ENCODE measurements at regions not wholly inside any gene's neighbourhood (a gene's known extent, or its start where the extent isn't known, plus 50 kb on each side); places are given as distances from the start of the nearest gene placed in this dataset.

- no peak for TF ChIP-seq EZH2 (IDR thresholded peaks at IDR 0.05; ENCODE audit: borderline replicate concordance, low read length)
- no peak for TF ChIP-seq CTCF (conservative IDR thresholded peaks at IDR 0.05 in 1 of 2, IDR thresholded peaks at IDR 0.05 in 1 of 2; ENCODE audit: extremely low read depth in 1 of 2, insufficient read depth in 1 of 2, low read depth in 1 of 2, low read length in 2 of 2)
Measured at GRCh38 chr3:20861454-20861853, 675.4 kb upstream of the SGO1 start.

All from mammary epithelial cell (primary cell).